Astrocyte (in vitro differentiated cells and primary cell): ENCODE measurements at regions not wholly inside any gene's neighbourhood (a gene's known extent, or its start where the extent isn't known, plus 50 kb on each side); places are given as distances from the start of the nearest gene placed in this dataset.

ENCODE experiments used
- DNase-seq: peaks from one replicate; pipeline ENCODE4 v3.0.0-alpha.2; 2010; ENCODE audit warnings: low read depth
- FAIRE-seq: peaks from 2 replicates; lab custom pipeline; 2011; peaks lifted over from hg19 to GRCh38; lab: Jason Lieb, UNC
- H2AFZ ChIP-seq: 2 replicates; pipeline ENCODE4 v1.6.0; 2012; ENCODE audit warnings: low read depth, low read length, inconsistent platforms
- H3K27ac ChIP-seq: 2 replicates; pipeline ENCODE4 v1.5.1; 2011; ENCODE audit warnings: low read depth, low read length, inconsistent platforms
- H3K27me3 ChIP-seq: 2 replicates; pipeline ENCODE4 v1.6.0; 2011; ENCODE audit warnings: low read length, inconsistent platforms; ENCODE audit not compliant: insufficient read depth
- H3K36me3 ChIP-seq: 2 replicates; pipeline ENCODE4 v1.5.1; 2011; ENCODE audit warnings: low read length, inconsistent platforms; ENCODE audit not compliant: insufficient read depth
- H3K4me1 ChIP-seq: 2 replicates; pipeline ENCODE4 v1.5.1; 2011; ENCODE audit warnings: low read length, inconsistent platforms; ENCODE audit not compliant: insufficient read depth
- H3K4me2 ChIP-seq: 2 replicates; pipeline ENCODE4 v1.6.0; 2012; ENCODE audit warnings: low read length, inconsistent platforms
- H3K4me3 ChIP-seq: 2 replicates; pipeline ENCODE4 v1.5.1; 2011; ENCODE audit warnings: low read depth, mild to moderate bottlenecking, low read length, inconsistent platforms; ENCODE audit not compliant: insufficient read depth
- H3K79me2 ChIP-seq: 2 replicates; pipeline ENCODE4 v1.6.0; 2012; ENCODE audit warnings: mild to moderate bottlenecking, low read length, inconsistent platforms; ENCODE audit not compliant: insufficient read depth
- H3K9ac ChIP-seq: 2 replicates; pipeline ENCODE4 v1.6.0; 2012; ENCODE audit warnings: mild to moderate bottlenecking, low read length, inconsistent platforms
- H3K9me3 ChIP-seq: 2 replicates; pipeline ENCODE4 v1.5.1; 2012; ENCODE audit warnings: low read depth, mild to moderate bottlenecking, low read length, inconsistent platforms; ENCODE audit not compliant: insufficient read depth
- H4K20me1 ChIP-seq: 2 replicates; pipeline ENCODE4 v1.6.0; 2012; ENCODE audit warnings: low read length, inconsistent platforms; ENCODE audit not compliant: insufficient read depth
- H3K27ac Mint-ChIP-seq: one replicate; pipeline ENCODE4 v1.8.0; 2021; ENCODE audit warnings: mild to moderate bottlenecking, mixed read lengths; ENCODE audit not compliant: unreplicated experiment
- H3K27me3 Mint-ChIP-seq: one replicate; pipeline ENCODE4 v1.8.0; 2021; ENCODE audit warnings: low read depth, mixed read lengths; ENCODE audit not compliant: unreplicated experiment
- H3K36me3 Mint-ChIP-seq: one replicate; pipeline ENCODE4 v1.8.0; 2021; ENCODE audit warnings: low read depth, mixed read lengths; ENCODE audit not compliant: unreplicated experiment
- H3K4me1 Mint-ChIP-seq: one replicate; pipeline ENCODE4 v1.8.0; 2021; ENCODE audit warnings: low read depth, mixed read lengths; ENCODE audit not compliant: unreplicated experiment
- H3K4me3 Mint-ChIP-seq: one replicate; pipeline ENCODE4 v1.8.0; 2021; ENCODE audit warnings: mild to moderate bottlenecking, moderate library complexity, mixed read lengths; ENCODE audit not compliant: unreplicated experiment
- H3K9me3 Mint-ChIP-seq: one replicate; pipeline ENCODE4 v1.8.0; 2021; ENCODE audit warnings: mild to moderate bottlenecking, mixed read lengths; ENCODE audit not compliant: unreplicated experiment
- EZH2 ChIP-seq: IDR thresholded peaks from 2 replicates; pipeline ENCODE4 v1.6.1; 2012; ENCODE audit warnings: mild to moderate bottlenecking, low read length, inconsistent platforms; ENCODE audit not compliant: insufficient read depth
- TF ChIP-seq, protein P1 (sequence below): IDR thresholded peaks from 2 replicates; pipeline ENCODE4 v1.5.1; 2011; ENCODE audit warnings: low read depth, mild to moderate bottlenecking, inconsistent platforms, low read length, moderate library complexity; ENCODE audit not compliant: insufficient read depth

DNA sequence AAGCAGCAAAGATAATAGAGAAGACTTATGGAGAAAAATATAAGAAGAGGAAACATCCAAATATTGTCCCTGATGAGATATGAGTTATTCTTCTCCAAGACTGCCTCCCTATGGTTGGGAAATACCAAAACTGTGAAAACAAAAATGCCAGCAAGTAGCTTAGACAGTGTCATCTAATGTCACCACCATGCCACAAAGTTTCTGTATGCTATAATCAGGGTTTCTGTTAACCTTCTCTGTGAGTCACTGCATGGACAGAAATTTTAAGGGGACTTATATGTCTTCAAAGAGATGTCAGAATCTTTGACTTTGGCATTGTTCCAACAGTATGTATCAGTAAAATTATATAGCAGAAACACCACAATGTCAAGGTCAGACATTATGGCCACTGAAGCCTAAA is 222.6 kb downstream of the KDM5D start:
- Histone ChIP-seq H3K9ac (no peak overlapping the region), H3K36me3 (no peaks in the 10 kb centered on the region)
- no peaks in the 10 kb centered on the region for H3K4me1 Mint-ChIP-seq

DNA sequence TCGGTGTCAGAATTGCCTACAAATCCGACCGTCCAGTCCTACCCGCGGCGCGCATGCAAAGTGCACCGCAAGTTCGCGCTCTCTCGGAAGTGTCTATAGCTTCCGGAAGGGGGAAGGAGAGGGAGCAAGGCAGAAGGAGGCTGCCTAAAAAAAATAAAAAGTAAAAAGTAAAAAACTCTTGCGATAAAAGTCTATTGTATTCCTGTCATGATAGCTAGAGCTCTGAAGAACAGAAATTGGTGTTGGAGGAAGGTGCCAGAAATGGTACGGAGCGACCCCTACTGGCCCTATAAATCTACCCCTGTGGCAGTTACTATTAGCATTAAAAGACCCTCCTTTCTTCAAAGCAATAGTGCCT is 241.5 kb downstream of the KDM5D start:
- Histone ChIP-seq H3K9ac (no peak overlapping the region), H3K27ac (no peak overlapping the region), H2AFZ (no peak overlapping the region), H4K20me1 (no peaks in the 10 kb centered on the region), H3K9me3 (no peaks in the 10 kb centered on the region), H3K27me3 (no peaks in the 10 kb centered on the region), H3K79me2 (no peaks in the 10 kb centered on the region), H3K4me1 (no peaks in the 10 kb centered on the region), H3K4me3 (no peak overlapping the region), H3K36me3 (no peaks in the 10 kb centered on the region), H3K4me2 (no peak overlapping the region)
- H3K27me3 Mint-ChIP-seq, result peaks cover 2% of the 10 kb centered on the region
- H3K9me3 Mint-ChIP-seq, result peaks cover 2% of the 10 kb centered on the region
- no peak for DNase-seq
- no peaks in the 10 kb centered on the region for H3K4me1 Mint-ChIP-seq
- FAIRE-seq, result no peak
- H3K27ac Mint-ChIP-seq, result no peak overlapping the region
- TF ChIP-seq, protein P1, sequence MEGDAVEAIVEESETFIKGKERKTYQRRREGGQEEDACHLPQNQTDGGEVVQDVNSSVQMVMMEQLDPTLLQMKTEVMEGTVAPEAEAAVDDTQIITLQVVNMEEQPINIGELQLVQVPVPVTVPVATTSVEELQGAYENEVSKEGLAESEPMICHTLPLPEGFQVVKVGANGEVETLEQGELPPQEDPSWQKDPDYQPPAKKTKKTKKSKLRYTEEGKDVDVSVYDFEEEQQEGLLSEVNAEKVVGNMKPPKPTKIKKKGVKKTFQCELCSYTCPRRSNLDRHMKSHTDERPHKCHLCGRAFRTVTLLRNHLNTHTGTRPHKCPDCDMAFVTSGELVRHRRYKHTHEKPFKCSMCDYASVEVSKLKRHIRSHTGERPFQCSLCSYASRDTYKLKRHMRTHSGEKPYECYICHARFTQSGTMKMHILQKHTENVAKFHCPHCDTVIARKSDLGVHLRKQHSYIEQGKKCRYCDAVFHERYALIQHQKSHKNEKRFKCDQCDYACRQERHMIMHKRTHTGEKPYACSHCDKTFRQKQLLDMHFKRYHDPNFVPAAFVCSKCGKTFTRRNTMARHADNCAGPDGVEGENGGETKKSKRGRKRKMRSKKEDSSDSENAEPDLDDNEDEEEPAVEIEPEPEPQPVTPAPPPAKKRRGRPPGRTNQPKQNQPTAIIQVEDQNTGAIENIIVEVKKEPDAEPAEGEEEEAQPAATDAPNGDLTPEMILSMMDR, result no peak
- no peak for TF ChIP-seq EZH2
- no peaks in the 10 kb centered on the region for H3K36me3 Mint-ChIP-seq
- H3K4me3 Mint-ChIP-seq, result no peak overlapping the region

More for the DNA sequence above, 222.6 kb downstream of the KDM5D start:
- H3K9me3 Mint-ChIP-seq, result peaks cover 2% of the 10 kb centered on the region
- Histone ChIP-seq H3K4me3 (no peak overlapping the region), H3K79me2 (no peaks in the 10 kb centered on the region), H2AFZ (no peak overlapping the region), H3K27ac (no peak overlapping the region), H3K4me1 (no peaks in the 10 kb centered on the region), H4K20me1 (no peaks in the 10 kb centered on the region), H3K27me3 (no peaks in the 10 kb centered on the region), H3K9me3 (no peaks in the 10 kb centered on the region), H3K4me2 (no peak overlapping the region)
- no peak overlapping the region for H3K4me3 Mint-ChIP-seq
- H3K27ac Mint-ChIP-seq, result no peak overlapping the region
- TF ChIP-seq EZH2, result no peak
- TF ChIP-seq, protein P1, result no peak
- DNase-seq (no peak), FAIRE-seq (no peak)
- no peaks in the 10 kb centered on the region for H3K36me3 Mint-ChIP-seq
- H3K27me3 Mint-ChIP-seq, result peaks cover 2% of the 10 kb centered on the region

DNA sequence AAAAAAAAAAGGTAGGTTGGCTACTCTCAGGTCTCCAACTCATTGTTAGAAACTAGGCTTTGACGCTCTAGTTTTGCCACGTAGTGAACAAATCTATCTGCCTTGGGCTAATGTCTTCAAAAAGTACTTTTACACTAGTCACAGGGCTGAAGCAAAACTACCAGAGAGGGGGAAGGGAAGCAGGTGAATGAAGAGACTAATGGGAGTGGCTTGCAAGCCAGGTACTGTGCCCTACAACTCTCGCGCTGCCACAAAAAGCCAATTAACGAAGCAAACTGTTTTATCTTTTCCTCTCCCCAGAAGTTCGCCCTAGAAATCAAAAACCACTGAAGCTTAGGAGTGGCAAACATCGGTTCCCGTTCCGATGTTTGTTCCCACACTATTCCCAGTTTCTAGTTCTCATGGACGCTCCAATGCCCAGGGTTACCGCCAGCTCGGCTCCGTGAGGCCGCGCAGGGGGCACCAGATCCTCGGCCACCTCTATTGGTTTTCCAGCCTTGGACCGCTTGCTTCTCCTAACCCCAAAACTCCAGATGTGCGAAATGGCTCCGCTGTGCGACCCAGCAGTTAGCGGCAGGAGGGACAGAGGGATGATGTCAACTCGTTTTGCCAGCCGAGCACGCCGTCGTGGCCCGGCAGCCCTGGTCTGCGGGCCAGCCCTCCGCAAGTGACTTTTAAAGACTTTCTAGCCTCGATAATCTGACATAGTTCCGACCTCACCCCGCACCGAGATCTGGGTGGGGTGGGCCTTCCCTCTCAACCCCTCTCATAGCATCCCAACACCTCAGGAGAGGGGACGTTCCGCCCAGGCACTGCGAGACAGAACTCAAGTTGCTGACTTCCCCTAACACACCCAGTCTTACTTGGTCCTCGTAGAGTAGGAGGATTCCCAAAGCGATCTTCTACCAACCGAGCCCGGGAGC is 242.1 kb downstream of the KDM5D start:
- no peaks in the 10 kb centered on the region for H4K20me1 ChIP-seq
- Mint-ChIP-seq H3K36me3 (no peaks in the 10 kb centered on the region), H3K27me3 (peaks cover 2% of the 10 kb centered on the region), H3K9me3 (peaks cover 2% of the 10 kb centered on the region), H3K27ac (no peak overlapping the region), H3K4me1 (no peaks in the 10 kb centered on the region), H3K4me3 (no peak overlapping the region)
- TF ChIP-seq EZH2, result no peak
- TF ChIP-seq, protein P1, result no peak
- H3K9ac ChIP-seq, result no peak overlapping the region
- no peak overlapping the region for H3K4me2 ChIP-seq
- no peak for FAIRE-seq
- H2AFZ ChIP-seq, result no peak overlapping the region
- no peak overlapping the region for H3K4me3 ChIP-seq
- no peaks in the 10 kb centered on the region for H3K79me2 ChIP-seq
- no peaks in the 10 kb centered on the region for H3K27me3 ChIP-seq
- no peak overlapping the region for H3K27ac ChIP-seq
- H3K4me1 ChIP-seq, result no peaks in the 10 kb centered on the region
- no peaks in the 10 kb centered on the region for H3K9me3 ChIP-seq
- no peaks in the 10 kb centered on the region for H3K36me3 ChIP-seq
- no peak for DNase-seq
